Anterior cingulate cortex (tissue), 58 donors: ENCODE measurements at regions not wholly inside any gene's neighbourhood (a gene's known extent, or its start where the extent isn't known, plus 50 kb on each side); places are given as distances from the start of the nearest gene placed in this dataset.

ENCODE experiments used
- DNase-seq, 58 donors: peaks; one replicate each; lab custom pipeline; 2025; lab: John Stamatoyannopoulos, UW

DNA sequence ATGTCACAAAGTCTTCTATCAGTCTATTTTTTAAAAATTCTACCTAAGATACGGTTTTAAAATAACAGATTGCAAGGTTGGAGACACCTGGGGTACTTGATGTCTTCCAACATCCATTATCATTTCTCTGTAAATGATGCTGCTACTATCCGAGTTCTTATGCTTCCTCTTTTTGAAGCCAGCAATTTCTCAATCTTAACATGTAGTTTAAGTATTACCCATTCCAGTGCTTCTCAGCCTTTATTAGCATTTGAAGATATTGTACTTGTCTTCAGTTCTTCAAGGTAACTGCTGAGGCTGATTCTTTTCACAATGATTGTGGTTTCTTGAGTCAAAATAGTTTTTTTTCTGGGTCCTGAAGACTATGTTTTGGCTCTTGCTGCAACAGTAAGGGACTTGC lies 96.4 kb upstream of the SELENOP start:
- DNase-seq: no peak

DNA sequence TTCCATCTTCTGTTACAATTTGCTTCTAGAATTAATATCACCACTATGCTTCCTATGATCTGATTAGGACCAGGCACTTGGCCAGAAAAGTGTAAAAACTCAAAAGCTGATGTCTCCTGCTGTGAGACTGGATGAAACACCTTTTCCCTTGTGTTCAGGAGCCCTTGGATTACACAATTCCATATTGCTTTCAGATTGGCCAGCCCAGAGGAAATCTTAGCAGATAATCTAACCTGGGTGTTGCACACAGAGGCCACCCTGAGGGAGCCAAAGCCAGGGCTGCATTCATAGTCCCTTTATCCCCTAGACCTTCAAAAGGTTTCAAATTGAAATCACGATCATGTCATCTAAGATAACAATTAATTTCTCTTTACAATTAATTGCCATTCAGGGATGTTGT lies 94.1 kb upstream of the SELENOP start:
- no peak for DNase-seq

DNA sequence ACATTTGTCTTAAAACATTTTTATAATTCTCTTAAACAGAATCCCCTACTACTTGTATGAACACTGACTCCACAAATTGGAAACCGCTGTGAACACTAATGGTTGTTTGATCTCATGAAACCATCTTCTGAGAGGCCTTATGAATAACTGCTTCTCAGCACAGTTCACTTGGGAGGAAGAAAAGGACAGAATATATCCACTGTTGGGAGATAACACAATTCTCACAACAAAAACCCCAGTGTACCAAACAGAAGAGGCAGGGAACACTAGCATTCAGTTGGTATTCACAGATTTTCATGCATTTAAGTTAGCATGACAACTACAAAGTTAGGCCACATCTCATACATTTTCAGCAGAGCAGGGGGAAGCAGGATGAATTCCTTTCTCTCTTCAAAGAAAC lies 89.0 kb upstream of the SELENOP start:
- DNase-seq: no peak

DNA sequence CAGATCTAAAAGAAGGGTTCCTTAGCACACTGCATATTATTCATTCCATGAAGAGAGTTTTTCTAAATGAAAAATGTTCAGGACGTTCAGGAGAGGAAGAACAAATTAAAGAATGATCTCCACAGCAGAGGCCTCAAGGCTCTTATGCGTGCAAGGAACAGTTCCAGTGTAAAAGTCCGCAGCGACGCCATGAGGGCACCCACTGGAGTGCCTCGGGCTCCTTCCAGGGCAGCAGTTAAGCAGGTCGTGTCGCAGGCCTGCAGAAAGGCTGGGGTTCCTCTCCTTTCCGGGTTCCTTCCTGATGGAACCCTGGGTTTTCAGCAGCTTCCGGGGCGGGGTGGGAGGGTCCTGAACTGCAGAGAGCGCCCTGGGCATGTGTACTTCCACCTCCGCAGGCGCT lies 87.1 kb upstream of the SELENOP start:
- DNase-seq: no peak

DNA sequence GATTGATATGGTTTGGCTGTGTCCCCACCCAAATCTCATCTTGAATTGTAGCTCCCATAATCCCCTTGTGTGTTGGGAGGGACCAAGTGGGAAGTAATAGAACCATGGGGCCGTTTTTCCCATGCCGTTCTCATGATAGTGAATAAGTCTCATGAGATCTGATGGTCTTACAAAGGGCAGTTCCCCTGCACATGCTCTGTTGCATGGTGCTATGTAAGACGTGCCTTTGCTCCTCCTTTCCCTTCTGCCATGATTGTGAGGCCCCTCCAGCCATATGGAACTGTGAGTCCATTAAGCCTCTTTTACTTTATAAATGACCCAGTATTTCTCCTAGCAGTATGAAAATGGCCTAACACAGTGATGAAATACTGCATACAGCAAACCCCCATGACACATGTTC lies 84.8 kb upstream of the SELENOP start:
- DNase-seq: no peak

DNA sequence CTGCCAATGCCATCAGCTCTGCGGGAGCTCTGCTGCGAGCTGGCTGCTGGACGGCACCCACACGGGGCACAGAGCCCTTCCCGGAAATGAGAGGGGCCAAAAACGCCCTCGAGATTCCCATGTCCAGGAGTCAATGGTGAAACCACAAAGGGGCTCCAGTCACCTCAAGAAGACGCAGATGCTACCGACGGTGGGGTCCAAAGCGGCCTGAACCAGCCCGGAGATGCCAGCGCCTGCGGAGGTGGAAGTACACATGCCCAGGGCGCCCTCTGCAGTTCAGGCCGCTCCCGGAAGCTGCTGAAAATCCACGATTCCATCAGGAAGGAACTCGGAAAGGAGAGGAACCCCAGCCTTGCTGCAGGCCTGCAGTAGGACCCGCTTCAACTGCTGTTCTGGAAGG lies 82.4 kb upstream of the SELENOP start:
- DNase-seq: peak in 1 of 58 donors; percentile 7

DNA sequence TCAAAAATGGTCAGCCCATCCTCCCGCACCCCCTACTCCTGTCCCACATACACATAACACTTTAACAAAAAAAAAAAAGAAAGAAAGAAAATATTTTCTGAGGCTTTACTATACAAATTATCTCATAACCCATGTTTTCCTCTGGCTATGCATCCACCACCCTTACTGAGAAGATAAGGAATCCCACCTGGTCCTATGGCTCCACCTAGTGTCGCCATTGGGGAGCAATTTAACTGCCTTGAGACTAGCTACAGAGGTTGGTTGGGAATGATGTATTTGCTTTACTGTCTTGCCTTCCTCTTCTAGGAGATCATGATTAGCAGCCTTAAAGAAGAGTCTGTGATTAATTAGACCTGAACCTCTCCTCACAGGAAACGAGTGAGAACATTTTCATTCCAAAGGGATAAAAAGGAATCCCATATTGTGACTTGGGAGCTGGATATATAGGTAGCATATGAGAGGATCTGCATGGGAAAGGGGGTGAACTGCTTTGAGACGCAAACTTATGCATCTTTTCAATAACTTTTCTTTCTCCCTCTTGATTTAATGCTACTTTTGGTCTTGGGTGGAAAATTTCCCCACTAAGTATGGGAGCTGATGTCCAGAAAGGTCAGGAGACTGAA lies 77.7 kb upstream of the SELENOP start:
- peak in 53 of 58 donors; percentile 2 to 82 (median 56) for DNase-seq

DNA sequence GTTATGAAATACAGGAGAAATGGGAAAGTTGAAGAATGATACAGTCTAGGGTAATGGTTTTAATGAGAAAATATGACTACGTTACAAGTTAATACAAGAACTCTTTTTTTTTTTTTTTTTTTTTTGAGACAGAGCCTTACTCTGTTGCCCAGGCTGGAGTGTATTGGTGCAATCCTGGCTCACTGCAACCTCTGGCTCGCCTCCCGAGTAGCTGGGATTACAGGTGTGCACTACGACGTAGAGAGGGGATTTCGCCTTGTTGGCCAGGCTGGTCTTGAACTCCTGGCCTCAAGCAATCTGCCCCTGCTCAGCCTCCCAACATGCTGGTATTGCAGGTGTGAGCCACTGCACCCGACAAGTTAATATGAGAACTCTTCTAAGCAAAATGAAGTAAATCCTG lies 77.1 kb upstream of the SELENOP start:
- no peak for DNase-seq

DNA sequence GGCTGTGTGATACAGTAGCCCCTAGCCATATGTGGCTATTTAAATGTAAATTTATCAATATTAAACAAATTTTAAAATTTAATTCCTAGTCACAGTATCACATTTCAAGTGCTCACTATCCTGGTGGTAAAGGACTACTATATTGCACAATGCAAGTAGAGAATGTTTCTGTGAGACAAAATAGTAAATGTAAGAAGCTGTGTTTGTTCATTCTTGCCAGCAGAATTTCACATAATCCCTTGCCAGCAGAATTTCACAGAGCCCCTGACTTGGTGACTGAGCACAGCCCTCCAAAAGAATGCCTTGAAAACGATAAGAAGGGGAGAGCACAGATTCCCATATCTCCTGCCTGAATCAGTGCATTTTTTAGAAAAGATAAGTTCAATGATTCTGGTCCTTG lies 75.9 kb upstream of the SELENOP start:
- no peak for DNase-seq

DNA sequence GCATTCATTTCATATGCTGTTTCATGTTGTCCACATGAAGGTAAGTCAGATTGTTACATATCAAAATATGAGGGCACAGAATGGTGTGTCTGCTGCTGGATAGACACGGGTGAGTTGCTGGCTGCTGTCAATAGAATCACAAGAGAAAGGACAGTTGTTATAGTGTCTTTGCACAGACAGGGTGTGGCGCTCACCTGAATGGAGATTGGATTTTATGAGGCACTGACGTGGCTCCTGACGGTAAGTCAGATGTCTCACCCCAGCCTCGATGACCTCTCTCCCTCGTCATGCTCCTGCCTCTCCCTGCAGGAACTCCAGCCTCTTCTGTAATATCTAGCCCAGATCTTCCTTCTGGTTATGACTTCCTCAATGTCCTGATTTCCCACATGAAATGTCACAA lies 75.4 kb upstream of the SELENOP start:
- DNase-seq: no peak

DNA sequence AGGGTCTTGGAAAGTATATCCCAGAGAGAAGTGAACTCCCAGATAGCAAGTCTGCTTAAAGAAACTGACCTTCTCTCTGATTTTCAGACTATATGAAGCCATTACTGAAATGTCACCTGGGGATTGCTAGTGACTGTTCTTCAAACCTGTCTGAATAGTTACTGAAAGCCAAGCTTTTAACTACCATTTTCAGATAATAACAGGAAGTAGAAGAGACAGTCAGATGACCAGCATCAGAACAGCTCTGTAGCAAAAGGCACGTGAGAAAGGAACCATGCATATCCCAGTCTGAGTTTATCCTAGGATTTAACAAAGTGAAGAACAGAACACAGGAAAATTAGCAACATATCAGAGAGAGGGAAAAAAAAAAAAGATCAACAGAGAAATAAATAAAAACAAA lies 74.9 kb upstream of the SELENOP start:
- no peak for DNase-seq

DNA sequence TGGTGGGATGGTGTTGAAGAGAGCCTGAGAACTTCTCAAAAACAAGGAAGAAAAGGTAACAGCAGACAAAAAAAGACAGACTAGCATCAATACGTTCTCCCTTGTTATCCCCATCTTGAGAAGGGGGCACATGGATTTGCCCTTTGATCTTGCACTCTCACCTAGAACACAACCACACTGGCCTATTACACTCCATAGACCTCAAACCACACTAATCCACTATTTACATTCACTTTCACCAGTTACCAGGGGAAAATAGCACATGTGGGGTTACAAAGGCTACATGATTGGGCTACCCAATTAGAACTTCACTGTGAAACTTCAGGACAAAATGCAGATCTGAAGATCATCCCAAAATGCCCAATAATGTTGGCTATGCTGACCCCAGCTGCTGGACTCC lies 72.6 kb upstream of the SELENOP start:
- no peak for DNase-seq

DNA sequence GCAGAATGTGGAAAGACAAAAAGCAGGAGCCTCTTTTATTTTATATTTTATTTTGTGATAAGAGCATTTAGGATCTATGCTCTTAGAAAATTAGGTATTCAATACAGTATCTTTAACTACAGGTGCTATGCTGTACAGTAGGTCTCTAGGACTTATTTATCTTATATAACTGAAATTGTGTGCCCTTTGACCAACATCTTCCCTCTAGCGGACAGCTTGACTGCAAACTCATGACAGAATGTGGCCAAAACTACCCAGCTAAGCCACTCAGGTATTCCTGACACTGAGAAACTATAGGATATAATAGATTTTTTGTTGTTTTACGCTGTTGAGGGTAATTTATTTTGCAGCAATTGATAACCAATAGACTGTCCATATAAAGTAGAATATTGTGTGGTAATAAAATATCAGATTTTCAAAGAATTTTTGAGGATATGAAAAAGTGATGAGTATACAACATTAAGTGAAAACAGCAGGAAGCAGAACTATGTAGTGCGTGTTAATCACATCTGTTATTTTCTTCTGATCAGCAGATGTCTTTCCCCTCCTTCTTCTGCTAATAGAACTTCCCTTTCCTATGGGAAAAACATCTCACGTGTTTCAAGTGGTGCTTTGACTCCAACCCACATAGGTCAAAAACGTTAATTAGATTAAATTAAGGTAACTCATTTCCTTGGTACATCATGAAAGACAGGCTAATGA lies 69.9 kb upstream of the SELENOP start:
- DNase-seq: no peak

DNA sequence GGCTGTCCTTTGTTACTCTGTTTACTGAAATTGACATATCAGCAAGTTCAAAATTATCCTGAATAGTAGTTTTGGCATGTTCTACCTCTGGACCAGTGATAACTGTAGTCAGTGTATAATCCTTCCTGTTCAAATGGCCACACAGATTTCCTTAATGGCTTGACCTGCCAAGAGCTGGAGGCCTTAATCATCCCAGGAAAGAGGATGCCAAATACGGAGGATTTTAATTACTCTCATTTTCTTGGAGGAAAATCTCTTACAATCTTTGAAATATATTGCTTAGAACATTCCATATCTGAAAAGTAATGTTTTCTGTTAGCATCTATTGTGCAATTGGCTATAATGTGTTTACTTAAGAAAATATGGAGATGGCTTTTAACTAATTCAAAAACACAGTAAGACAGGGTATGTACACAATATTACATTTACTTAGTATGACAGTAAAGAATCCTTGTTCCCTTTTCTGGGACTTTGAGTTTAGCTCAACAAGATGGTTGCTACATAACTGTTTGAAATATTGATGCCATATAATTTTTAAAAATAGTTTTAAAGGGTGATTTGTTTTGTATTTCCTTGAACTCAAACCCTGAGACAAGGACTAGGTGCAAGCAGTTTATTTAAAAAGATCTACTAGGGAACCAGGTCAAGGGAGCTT lies 68.9 kb upstream of the SELENOP start:
- no peak for DNase-seq

DNA sequence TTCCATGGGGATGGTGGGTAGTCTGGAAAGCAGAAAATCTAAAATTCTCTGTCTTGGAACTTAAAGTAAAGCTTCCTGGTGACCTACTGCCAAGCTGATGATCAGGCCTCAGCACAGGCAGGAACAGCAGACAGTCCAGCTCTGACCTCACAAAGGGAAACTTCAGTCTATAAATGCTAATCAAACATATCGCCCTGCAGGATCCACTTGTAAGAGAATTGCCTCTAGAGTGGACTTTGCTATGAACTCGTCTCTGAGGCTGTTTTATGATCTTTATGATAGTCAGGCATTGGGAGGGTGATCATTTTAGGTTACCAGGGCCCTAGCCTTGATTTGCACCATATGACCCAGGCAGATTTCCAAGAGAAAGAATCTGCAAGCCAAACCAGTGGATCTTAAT lies 67.6 kb upstream of the SELENOP start:
- DNase-seq: no peak

DNA sequence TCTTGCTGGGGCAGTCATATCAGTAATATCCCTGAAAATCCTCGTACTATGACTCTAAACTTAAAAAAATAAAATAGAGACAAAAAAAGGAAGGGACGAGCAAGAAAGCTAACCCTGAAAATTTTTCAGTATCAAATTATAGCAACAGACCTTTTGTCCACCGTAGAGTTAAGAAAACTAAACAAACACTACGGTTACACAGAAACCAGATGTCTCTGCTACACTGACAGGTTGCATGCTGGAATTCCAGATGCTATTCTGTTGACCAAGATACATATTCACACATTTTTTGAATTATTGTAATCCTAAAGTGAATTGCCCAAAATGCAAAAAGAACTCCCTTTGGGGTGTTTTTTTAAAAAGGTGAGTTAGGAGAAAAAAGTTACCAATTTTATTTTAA lies 66.9 kb upstream of the SELENOP start:
- no peak for DNase-seq

DNA sequence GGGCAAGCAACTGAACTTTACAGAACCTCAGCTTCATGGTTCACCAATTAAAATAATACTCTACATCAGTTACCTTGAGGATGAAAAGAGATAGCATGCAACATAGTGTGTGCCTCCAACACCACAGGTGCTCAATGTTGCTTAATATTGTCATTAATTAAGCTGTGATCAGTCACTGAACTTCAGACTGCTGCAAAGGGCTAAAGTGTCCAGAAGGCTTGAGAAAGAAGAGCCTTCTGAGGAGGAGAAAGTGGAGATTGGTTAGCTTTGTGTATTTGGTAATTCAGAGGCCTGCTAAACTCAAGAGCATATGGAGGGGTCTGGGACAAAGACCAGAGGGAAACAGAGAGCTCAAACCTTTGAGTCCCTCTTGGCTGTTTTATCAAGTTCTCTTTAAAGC lies 66.3 kb upstream of the SELENOP start:
- no peak for DNase-seq

DNA sequence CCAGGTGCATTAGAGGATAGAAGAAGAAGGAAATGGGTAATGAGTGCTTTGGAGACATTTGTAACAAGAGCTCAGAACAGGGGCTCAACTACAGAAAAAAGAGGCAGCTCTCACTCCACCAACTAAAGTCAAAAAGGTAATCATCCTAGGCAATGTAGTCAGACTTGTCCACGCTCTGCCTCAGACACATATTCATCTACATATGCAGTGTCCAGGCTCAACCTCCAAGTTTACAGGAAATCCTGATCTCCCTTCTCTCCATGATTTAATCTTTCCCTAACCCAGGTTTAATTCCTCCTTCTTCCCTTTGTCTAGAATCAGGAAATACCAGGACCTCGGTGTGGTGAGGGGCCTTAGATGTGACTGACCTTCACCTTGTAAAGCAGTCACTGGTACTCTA lies 65.7 kb upstream of the SELENOP start:
- DNase-seq: no peak

DNA sequence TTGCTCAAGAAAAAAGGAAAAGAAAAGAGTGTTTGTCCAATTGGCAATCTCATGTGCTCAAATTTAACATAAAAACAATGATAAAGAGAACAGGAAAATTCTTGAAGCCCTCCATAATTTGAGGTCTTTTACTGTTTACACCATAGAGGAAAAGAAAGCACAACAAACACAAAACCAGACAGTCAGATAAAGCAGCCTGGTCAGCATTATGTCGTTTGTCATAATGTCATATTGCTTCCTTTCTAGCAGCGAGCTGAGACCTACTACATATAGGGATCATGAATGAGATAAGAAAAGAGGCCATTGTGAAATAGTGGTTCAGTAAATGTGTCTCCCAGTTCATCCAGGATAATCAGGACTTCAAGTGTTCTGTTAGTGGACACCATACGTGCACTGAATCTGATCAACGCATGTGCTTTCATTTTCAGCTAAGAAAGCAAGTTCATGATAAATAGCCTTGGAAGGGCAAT lies 64.7 kb upstream of the SELENOP start:
- DNase-seq: no peak

DNA sequence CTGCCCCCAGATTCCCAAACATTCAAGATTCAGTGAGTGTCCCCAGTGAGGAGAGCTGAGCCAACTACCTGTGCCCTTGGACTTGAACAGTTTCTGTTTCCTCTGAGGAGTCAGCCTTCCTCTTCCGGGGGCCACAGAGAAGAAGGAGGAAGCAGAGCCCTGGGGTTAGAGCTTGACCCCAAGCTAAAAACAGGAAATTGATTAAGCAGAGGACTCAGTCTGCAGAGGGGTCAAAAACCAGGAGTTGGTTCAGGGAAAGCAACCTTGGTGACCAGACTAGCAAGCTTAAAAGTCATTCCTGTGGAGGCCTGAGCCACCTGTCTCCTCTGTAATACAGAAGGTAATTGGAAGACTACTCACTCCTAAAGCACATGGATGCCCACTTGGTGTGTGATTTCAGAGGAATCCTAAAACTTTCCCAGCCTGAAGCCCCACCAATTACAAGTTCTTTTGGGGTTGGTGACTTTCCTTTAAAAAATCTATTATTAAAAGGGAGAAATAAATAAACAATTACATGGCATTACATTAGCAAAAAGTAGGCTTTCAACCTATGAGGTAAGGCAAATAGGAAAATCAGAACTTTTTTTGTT lies 64.2 kb upstream of the SELENOP start:
- DNase-seq: no peak

DNA sequence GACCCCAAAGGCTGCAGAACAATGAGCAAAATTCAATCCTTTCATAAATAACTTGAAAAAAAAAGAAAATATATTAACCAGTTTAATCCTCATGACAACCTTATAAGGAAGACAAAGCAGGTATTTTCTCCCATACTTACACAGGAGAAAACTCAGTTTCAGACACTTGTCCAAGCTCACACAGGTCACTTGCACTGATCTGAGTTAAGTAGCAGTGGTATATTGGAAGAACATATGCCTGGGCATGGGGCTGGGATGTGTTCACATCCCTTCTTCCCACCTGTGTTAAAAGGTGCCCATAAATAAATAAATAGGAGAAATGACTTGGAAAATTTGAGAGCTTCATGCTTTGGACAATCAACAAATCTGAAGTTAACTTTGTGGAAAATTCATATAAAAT lies 63.5 kb upstream of the SELENOP start:
- DNase-seq: no peak
